ENCODE measurements at regions not wholly inside any gene's neighbourhood (a gene's known extent, or its start where the extent isn't known, plus 50 kb on each side); places are given as distances from the start of the nearest gene placed in this dataset.
A peak's percentile ranks its signal among the peaks of the same experiment; 100 is the strongest.

DNA sequence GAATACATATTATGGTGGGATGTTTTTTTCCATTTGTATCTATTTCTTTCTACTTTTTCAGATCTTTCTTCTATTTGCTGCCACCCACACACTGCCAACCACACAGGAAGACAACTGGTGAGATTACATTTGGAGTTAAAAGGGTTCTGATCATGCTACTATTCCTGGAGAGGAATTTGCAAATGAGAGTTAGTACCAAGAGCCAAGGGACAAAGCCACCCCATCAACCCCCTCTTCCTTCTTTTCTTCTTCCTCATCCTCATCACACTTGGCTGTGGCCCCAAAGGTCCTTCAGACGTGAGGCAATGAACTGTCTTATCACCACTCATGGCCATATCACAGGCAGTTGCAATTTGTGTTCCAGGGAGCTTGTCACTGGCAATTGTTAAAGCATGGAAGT is 215.6 kb upstream of the SLC14A2 start:
- Histone ChIP-seq H3K9me3 (no peaks in the 10 kb centered on the region), H3K27me3 (no peaks in the 10 kb centered on the region), H3K4me1 (peaks cover 0 to 9% (median 0%) of the 10 kb centered on the region in 4 donors), H3K27ac (no peak overlapping the region), H3K36me3 (no peaks in the 10 kb centered on the region), H3K4me3 (no peak overlapping the region)
- in situ Hi-C loops (cut with MboI; ENCODE audit: low pct_ligation_motif_present in 1 of 4, low pct_unique_long_range_greater_than_20kb in 1 of 4, low sequenced_read_pairs in 3 of 4) = loop anchor here in 3 of 4 donors (25.0 kb wide), 3 partner anchors 87 to 1787 kb away; no protein-coding TSS in a partner anchor
- 25 to 38% methylated on average over 1 of the region's 1 CpG for WGBS, 2 donors (ENCODE audit: low coverage in 1 of 2)
- TF ChIP-seq POLR2AphosphoS5 (IDR thresholded peaks at IDR 0.05) (no peak), EP300 (IDR thresholded peaks at IDR 0.05; ENCODE audit: low read depth) (no peak), POLR2A (IDR thresholded peaks at IDR 0.05) (no peak)
- TF ChIP-seq, protein P1, sequence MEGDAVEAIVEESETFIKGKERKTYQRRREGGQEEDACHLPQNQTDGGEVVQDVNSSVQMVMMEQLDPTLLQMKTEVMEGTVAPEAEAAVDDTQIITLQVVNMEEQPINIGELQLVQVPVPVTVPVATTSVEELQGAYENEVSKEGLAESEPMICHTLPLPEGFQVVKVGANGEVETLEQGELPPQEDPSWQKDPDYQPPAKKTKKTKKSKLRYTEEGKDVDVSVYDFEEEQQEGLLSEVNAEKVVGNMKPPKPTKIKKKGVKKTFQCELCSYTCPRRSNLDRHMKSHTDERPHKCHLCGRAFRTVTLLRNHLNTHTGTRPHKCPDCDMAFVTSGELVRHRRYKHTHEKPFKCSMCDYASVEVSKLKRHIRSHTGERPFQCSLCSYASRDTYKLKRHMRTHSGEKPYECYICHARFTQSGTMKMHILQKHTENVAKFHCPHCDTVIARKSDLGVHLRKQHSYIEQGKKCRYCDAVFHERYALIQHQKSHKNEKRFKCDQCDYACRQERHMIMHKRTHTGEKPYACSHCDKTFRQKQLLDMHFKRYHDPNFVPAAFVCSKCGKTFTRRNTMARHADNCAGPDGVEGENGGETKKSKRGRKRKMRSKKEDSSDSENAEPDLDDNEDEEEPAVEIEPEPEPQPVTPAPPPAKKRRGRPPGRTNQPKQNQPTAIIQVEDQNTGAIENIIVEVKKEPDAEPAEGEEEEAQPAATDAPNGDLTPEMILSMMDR (IDR thresholded peaks at IDR 0.05) = no peak
- DNase-seq = no peak
- intact Hi-C loops (cut with DNase I; ENCODE audit: low total_unique reads) = no loop called here

DNA sequence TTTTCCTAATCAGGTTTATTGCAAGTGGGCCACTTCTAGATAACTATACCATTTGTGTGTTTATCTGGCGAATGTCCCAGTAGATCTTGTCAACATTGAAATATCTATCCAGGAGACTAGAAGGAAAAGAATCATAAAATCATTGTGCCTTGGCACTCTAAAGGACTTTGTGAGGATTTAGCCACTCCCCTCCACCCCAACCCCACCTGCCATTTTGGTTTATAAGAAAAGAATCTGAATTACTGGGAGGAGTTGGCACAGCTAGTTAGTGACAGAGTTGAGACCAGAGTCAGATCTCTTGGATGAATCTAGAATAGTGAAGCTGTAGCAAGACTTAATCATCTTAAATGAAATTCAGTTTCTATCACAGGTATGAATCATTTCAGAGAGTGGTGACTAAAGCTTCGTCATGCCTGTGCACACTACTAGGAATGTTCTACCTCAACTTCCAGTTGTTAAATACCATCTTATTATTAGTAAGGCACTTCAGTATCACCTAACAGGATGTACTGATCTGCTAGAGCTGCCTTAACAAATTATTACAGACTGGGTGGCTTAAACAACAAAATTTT is 212.7 kb upstream of the SLC14A2 start:
- H3K36me3 ChIP-seq = no peaks in the 10 kb centered on the region
- in situ Hi-C loops (cut with MboI; ENCODE audit: low pct_ligation_motif_present in 1 of 4, low pct_unique_long_range_greater_than_20kb in 1 of 4, low sequenced_read_pairs in 3 of 4) = loop anchor here in 1 of 4 donors (25.0 kb wide), 1 partner anchor 90 kb away; no protein-coding TSS in a partner anchor
- no peak for TF ChIP-seq POLR2AphosphoS5 (IDR thresholded peaks at IDR 0.05)
- H3K4me3 ChIP-seq = no peak overlapping the region
- no peak overlapping the region for H3K27ac ChIP-seq
- no peaks in the 10 kb centered on the region for H3K27me3 ChIP-seq
- H3K9me3 ChIP-seq = no peaks in the 10 kb centered on the region
- peaks cover 0 to 9% (median 0%) of the 10 kb centered on the region in 4 donors for H3K4me1 ChIP-seq
- intact Hi-C loops (cut with DNase I; ENCODE audit: low total_unique reads) = no loop called here
- 55 to 72% methylated on average over 2 of the region's 2 CpGs for WGBS, 2 donors (ENCODE audit: low coverage in 1 of 2)
- peak; percentile 38 for DNase-seq

DNA sequence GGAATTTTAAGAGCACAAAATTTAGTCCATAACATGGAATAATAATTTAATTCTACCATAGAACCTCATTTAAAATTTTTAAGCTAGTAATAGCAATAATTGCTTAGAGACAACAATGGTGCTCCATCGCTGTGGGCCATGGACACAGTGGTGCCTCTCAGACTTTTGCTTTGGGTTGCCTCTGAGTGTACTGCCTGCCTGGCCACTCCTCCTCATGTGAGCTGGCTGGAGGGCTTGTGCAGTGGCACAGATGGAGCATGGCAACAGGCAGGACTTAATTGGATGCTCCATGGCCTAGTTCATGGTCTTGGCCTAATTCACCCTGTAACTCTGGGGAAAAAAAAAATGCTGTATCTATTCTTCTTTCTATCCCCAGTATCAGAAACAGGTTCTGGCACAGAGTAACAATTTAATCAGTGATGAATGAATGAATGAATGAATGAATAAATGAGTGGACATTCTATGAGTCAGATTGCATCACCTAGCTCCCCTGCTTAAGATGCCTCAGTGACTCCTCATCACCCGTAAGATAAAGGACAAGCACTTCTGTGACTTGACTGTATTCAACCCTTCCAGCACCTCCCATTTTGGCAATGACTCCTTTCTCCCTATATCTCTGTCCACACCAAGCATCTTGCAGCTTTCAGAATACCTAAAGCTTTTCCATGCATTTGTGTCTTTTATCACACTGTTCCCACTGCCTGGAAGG is 211.8 kb upstream of the SLC14A2 start:
- intact Hi-C loops (cut with DNase I; ENCODE audit: low total_unique reads) = no loop called here
- in situ Hi-C loops (cut with MboI; ENCODE audit: low pct_ligation_motif_present in 1 of 4, low pct_unique_long_range_greater_than_20kb in 1 of 4, low sequenced_read_pairs in 3 of 4) = loop anchor here in 1 of 4 donors (25.0 kb wide), 1 partner anchor 91 kb away; no protein-coding TSS in a partner anchor
- H3K9me3 ChIP-seq = no peaks in the 10 kb centered on the region
- H3K27me3 ChIP-seq = no peaks in the 10 kb centered on the region
- TF ChIP-seq, protein P1 (IDR thresholded peaks at IDR 0.05) = no peak
- TF ChIP-seq EP300 (IDR thresholded peaks at IDR 0.05; ENCODE audit: low read depth) = no peak
- TF ChIP-seq POLR2AphosphoS5 (IDR thresholded peaks at IDR 0.05) = no peak
- no peak for TF ChIP-seq POLR2A (IDR thresholded peaks at IDR 0.05)
- no peak overlapping the region for H3K27ac ChIP-seq
- DNase-seq = no peak
- H3K4me3 ChIP-seq = no peak overlapping the region
- 94 to 100% methylated on average over 1 to 2 of the region's 2 CpGs for WGBS, 2 donors (ENCODE audit: low coverage in 1 of 2)
- H3K4me1 ChIP-seq = peaks cover 0 to 9% (median 0%) of the 10 kb centered on the region in 4 donors
- no peaks in the 10 kb centered on the region for H3K36me3 ChIP-seq

DNA sequence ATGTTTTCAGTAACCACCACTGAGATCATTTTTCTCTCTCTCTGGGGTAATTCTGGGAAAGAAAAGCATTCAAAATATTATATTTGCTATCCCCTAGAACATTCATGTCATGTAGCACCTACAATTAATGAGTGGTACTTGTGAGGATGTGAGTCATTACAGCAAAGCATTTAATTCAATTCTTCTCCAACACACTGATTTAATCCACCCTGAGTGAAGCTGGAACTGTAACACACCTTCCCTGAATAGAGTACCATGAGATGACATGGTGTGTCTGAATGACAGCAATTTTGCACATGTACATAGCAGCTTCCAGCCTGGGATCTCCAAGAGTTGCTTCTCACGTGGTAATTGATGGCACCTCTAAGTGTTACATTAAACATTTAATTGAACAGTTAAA is 207.1 kb upstream of the SLC14A2 start:
- TF ChIP-seq POLR2AphosphoS5 (IDR thresholded peaks at IDR 0.05) (no peak), POLR2A (IDR thresholded peaks at IDR 0.05) (no peak), EP300 (IDR thresholded peaks at IDR 0.05; ENCODE audit: low read depth) (no peak)
- TF ChIP-seq, protein P1 (IDR thresholded peaks at IDR 0.05) = no peak
- in situ Hi-C loops (cut with MboI; ENCODE audit: low pct_ligation_motif_present in 1 of 4, low pct_unique_long_range_greater_than_20kb in 1 of 4, low sequenced_read_pairs in 3 of 4) = loop anchor here in 1 of 4 donors (25.0 kb wide), 1 partner anchor 96 kb away; no protein-coding TSS in a partner anchor
- no peaks in the 10 kb centered on the region for H3K36me3 ChIP-seq
- H3K4me1 ChIP-seq = no peaks in the 10 kb centered on the region
- no peaks in the 10 kb centered on the region for H3K9me3 ChIP-seq
- no peak overlapping the region for H3K4me3 ChIP-seq
- no peak overlapping the region for H3K27ac ChIP-seq
- no peak for DNase-seq
- intact Hi-C loops (cut with DNase I; ENCODE audit: low total_unique reads) = no loop called here
- 76 to 86% methylated on average over 1 of the region's 1 CpG for WGBS, 2 donors (ENCODE audit: low coverage in 1 of 2)
- H3K27me3 ChIP-seq = no peaks in the 10 kb centered on the region

Data from transverse colon (tissue), 4 donors.